G401 (cell line): ENCODE measurements at regions not wholly inside any gene's neighbourhood (a gene's known extent, or its start where the extent isn't known, plus 50 kb on each side); places are given as distances from the start of the nearest gene placed in this dataset.

Experiments
- DNase-seq: peaks from one replicate; pipeline ENCODE4 v3.0.0-alpha.2; 2015; ENCODE audit warnings: low spot score
- in situ Hi-C: cut with HindIII; loops from 2 replicates; pipeline ENCODE4 v1.10.0; 2016; ENCODE audit warnings: low sequenced_read_pairs, mixed read lengths

DNA sequence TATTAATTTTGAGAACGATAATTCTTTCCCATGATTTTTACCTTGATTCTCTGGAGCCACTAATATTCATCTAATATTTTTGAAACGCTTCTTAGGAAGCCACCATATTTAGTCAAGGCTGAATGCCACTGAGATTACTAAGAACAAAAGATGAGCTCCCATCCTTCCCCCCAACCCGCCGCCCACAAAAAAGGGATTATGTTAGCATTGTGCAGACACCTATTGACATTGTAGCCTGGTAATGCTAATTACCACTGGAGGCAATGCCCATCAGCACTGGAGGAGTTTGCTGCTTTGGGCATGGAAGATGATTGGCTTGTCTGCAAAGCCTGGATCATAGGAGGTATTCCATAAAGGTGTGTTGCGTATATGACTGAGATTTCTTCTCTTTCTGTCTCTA is 739.1 kb upstream of the WWC1 start:
- in situ Hi-C loops = no loop called here
- no peak for DNase-seq

GRCh38 chr5:167553511-167553910 is 737.9 kb upstream of the WWC1 start:
- in situ Hi-C loops = no loop called here
- no peak for DNase-seq

DNA sequence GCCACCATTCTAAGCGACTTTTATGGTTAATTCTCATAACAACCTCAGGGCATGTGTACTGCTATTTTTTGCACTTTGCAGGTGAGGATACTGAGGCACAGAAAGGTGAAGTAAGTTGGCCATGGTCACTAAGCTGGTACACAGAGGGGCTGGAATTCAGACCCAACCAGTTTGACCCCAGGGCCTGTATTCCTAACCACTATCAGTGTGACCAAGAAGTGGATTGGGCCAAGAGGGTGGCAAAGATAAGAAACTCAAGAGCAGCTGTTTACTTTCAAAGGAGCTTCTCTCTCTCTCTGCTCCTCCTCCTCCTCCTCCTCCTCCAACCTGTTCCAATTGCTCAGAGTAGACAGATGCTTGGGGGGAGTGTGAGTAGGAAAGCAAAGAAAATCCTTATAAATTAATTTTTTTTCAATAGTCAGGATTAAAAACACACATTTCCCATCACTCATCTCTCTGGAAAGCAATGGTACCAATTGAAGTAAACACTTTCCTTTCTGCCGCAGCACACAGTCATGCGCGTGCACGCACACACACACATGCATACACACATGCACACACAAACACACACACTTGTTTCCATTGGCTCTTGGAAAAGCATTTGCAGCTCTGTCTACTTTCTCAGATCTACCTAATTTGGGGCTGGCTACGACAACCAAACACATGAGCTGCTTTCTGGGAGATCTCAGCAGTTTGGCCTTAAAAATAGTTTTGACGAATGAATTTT is 736.7 kb upstream of the WWC1 start:
- DNase-seq = no peak
- in situ Hi-C loops = no loop called here

GRCh38 chr5:167555565-167556166 is 735.8 kb upstream of the WWC1 start:
- in situ Hi-C loops = no loop called here
- DNase-seq = no peak

GRCh38 chr5:167557359-167557758 is 734.1 kb upstream of the WWC1 start:
- DNase-seq = no peak
- in situ Hi-C loops = no loop called here

DNA sequence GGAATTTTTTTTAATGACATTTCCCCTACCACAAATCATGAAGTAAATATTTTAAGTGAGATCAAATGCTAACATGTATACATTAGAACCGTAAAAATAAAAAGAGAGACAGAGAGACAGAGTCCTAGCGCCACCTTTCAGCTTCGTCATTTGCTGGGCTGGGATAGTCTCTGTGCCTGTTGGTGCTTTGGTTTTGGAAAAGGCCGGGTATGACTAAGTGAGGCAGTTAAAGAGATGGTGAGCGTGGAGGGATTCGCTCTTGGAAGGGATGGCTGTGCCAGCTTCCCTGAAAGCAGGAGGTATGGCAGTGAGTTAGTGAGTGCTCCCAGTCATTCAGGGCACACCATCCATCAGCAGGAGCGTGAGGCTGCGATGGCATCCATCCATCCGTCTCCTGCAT is 729.6 kb upstream of the WWC1 start:
- peak; percentile 43 for DNase-seq
- in situ Hi-C loops = no loop called here

- in situ Hi-C loops = no loop called here
- no peak for DNase-seq
Measured at GRCh38 chr5:167564275-167564674, 727.2 kb upstream of the WWC1 start.

DNA sequence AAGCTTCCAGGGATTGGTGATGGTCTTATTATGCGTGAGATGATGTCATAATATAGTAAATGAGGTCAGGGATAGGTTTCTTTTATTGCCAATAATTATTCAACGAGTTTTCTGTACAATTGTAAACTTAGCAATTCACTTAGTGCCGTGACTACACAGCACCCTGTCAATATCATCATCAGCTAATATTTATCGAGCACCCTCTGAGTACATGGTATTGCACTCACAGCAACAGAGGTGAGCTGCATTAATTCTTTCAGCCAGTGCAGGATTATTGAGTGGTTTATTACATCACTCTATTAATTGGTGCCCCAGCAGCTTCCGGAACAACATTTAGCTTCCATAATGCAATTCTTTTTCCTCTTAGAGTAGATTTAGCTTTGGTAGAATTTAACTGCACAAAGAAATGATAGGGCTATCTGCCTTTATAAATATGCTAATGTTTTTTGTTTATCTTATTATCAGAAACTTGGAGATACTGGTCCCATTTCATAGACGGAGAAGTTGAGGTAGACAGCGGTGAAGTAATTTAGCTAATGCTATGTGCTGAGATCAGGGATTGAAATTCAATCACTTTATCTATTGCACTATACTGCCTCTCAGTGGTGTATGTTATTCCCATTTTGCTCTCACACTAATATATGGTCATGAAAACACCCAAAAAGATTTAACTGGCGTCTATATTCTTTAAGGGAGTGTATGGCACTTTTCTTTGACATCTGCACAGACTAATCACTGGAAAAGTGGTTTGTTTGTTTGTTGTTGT is 726.1 kb upstream of the WWC1 start:
- DNase-seq = peak; percentile 27
- in situ Hi-C loops = no loop called here

DNA sequence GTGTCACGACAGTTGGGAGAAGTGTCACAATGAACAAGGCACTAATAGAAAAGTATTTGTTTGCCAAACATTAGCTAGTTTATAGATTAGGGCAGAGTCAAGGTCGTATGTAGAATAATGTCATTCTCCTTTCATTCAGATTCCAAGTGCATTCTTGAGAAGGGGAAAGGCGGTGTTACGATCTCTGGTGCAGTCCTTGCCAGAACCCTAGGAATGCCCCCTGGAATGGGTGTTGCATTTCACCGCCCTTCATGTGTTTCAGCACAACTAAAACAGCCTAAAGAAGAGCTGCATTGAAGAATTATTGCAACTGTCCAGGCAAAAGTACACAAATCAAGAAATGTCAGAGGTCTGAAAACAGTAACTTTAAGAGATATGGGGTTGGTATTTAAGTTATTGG is 721.0 kb upstream of the WWC1 start:
- in situ Hi-C loops = no loop called here
- DNase-seq = no peak

- in situ Hi-C loops = no loop called here
- DNase-seq = peak; percentile 36
Measured at GRCh38 chr5:167571824-167572223, 719.6 kb upstream of the WWC1 start.

DNA sequence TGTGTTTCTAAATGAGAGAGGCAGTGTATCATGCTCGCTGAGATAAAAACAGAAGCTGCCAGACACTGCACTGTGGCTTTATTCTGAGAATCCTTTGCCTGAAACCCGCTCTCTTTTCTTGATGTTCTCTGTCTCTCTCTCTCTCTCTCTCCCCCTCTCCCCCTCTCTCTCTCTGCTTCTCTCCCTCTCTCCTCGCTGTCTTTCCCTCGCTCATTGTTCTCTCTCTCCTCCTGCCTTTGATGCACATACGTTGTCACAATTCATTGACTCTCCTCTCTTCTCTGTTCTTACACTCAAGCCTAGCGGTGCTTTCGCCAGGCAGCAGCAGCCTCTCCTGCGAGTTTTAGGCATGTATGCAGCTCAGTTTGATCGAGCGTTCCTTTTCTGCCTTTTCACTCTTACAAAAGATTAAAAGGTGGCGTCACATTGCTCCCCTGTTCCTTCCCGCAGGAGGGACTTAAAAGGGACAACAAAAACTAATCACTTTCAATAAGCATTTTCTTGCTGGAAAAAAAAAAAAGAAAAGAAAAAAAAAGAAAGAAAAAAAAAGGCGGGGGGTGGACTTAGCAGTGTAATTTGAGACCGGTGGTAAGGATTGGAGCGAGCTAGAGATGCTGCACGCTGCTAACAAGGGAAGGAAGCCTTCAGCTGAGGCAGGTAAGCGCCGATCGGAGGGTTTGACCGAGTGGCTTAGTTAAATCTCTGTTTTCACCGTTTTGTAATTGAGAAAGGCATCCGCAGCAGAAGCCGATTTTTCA is 717.9 kb upstream of the WWC1 start:
- peak; percentile 90 for DNase-seq
- in situ Hi-C loops = no loop called here

- DNase-seq = peak; percentile 61
- in situ Hi-C loops = no loop called here
Measured at GRCh38 chr5:167574464-167574863, 717.0 kb upstream of the WWC1 start.

GRCh38 chr5:167575330-167575729 is 716.1 kb upstream of the WWC1 start:
- peak; percentile 34 for DNase-seq
- in situ Hi-C loops = no loop called here

DNA sequence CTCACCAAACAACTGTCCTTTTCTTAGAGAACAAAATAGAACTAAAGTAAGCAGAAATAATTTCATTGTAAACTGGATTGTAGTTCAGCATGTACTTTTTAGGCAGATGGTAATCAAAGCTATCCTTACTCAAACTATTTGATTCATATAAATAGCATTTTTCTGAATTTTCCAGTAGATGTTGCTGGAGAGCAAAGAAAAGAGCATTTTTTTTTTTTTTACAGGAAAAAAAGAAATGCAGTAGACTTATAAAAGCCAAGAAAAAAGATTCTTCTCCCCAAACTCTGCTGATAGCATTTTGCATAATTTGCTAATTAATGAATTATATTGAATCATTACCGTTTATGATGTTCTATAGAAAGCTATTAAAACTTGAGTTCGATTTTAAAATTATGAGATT is 715.3 kb upstream of the WWC1 start:
- in situ Hi-C loops = no loop called here
- DNase-seq = no peak

- in situ Hi-C loops = no loop called here
- no peak for DNase-seq
Measured at GRCh38 chr5:167576897-167577296, 714.5 kb upstream of the WWC1 start.

DNA sequence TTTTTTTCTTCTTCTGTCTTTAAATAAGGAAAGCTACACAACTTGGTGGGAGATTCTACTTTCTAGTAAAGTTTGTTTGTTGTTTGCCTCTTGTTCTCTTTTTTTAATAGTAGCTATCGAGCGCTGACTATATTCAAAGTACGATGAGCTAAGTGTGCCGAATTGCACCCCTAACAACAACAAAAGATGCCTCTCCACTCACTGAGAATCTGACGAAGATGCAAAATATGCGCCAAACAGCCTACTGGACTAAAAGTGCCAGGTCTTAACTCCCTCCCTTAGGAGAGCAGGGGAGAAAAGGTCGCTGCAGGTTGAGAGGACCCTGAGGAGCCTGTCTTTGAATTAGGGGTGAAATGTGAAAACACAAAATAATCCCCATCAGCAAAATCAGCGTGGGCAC is 713.8 kb upstream of the WWC1 start:
- in situ Hi-C loops = no loop called here
- no peak for DNase-seq

DNA sequence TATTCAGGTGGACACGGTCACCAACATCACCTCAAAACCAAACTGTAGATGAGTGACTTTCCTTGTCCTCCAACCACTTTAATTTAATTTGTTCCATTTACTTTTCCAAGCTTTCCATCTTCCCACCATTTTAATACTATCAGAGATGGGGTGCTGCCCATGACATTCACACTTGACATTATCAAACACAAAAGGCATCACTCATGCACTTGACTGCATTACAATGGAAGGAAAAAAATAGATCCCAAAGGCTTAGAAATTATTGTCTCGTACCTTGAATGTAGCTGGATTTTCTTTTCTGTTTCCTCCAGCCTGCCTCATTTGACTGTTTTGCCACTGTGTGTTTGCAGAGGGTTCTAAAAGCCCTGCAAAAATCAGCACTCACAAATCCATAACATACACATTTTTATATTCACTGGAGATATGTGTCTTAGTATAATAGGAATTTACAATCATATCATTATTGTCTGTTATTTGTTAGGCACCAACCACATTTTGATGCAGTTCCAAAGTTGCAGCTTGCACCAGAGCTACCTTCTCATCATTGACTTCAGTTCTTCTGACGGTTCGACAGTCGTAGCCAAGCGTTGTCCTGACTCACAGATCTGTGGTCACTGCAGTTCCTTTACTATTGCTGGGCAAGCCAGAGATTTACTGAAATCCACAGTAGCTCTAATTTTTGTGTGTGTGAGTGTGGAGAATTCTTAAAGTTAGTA is 712.3 kb upstream of the WWC1 start:
- in situ Hi-C loops = no loop called here

GRCh38 chr5:167579693-167580055 is 711.8 kb upstream of the WWC1 start:
- no peak for DNase-seq
- in situ Hi-C loops = no loop called here

More for the DNA sequence above, 712.3 kb upstream of the WWC1 start:
- DNase-seq = no peak

GRCh38 chr5:167580608-167581007 is 710.8 kb upstream of the WWC1 start:
- no peak for DNase-seq
- in situ Hi-C loops = no loop called here
